Activated naive CD8-positive, alpha-beta T cell treated with anti-CD3 and anti-CD28 coated beads, Interleukin-2, amount 50 U/mL, for 24 hours (primary cell): ENCODE measurements at regions not wholly inside any gene's neighbourhood (a gene's known extent, or its start where the extent isn't known, plus 50 kb on each side); places are given as distances from the start of the nearest gene placed in this dataset.

Experiments used
- ATAC-seq: fragments of 150-1000 bp; cut with Tn5 transposase; one replicate; pipeline ENCODE4 v1.10.0; 2021
- DNase-seq: peaks from one replicate; pipeline ENCODE4 v3.0.0; 2021
- H3K27ac Mint-ChIP-seq: one replicate; pipeline ENCODE4 v1.8.0; 2021; ENCODE audit warnings: mild to moderate bottlenecking, mixed read lengths
- H3K27me3 Mint-ChIP-seq: one replicate; pipeline ENCODE4 v1.8.0; 2021; ENCODE audit warnings: mixed read lengths
- H3K36me3 Mint-ChIP-seq: one replicate; pipeline ENCODE4 v1.8.0; 2021; ENCODE audit warnings: low read depth, mixed read lengths
- H3K4me1 Mint-ChIP-seq: one replicate; pipeline ENCODE4 v1.8.0; 2021; ENCODE audit warnings: mixed read lengths
- H3K4me3 Mint-ChIP-seq: one replicate; pipeline ENCODE4 v1.8.0; 2021; ENCODE audit warnings: mild to moderate bottlenecking, moderate library complexity, mixed read lengths
- H3K9me3 Mint-ChIP-seq: one replicate; pipeline ENCODE4 v1.8.0; 2021; ENCODE audit warnings: mixed read lengths

GRCh38 chr4:110737931-110738330 lies 115.1 kb upstream of the PITX2 start:
- Mint-ChIP-seq H3K4me3 (no peak overlapping the region), H3K27ac (no peak overlapping the region), H3K4me1 (no peaks in the 10 kb centered on the region), H3K9me3 (peaks cover 6% of the 10 kb centered on the region), H3K27me3 (no peaks in the 10 kb centered on the region), H3K36me3 (no peaks in the 10 kb centered on the region)
- ATAC-seq (no peak), DNase-seq (no peak)

GRCh38 chr4:110742143-110742542 lies 119.3 kb upstream of the PITX2 start:
- Mint-ChIP-seq H3K4me3 (no peak overlapping the region), H3K36me3 (no peaks in the 10 kb centered on the region), H3K4me1 (no peaks in the 10 kb centered on the region), H3K27ac (no peak overlapping the region), H3K27me3 (no peaks in the 10 kb centered on the region), H3K9me3 (peaks cover 8% of the 10 kb centered on the region)
- DNase-seq, result no peak
- ATAC-seq, result no peak

- Mint-ChIP-seq H3K27me3 (no peaks in the 10 kb centered on the region), H3K36me3 (no peaks in the 10 kb centered on the region), H3K4me1 (no peaks in the 10 kb centered on the region), H3K27ac (no peak overlapping the region), H3K4me3 (no peak overlapping the region), H3K9me3 (peaks cover 4% of the 10 kb centered on the region)
- ATAC-seq (no peak), DNase-seq (no peak)
Measured at GRCh38 chr4:110748071-110748470, 125.2 kb upstream of the PITX2 start.

GRCh38 chr4:110751183-110751582 lies 128.3 kb upstream of the PITX2 start:
- no peaks in the 10 kb centered on the region for H3K4me1 Mint-ChIP-seq
- no peak for DNase-seq
- H3K4me3 Mint-ChIP-seq, result no peak overlapping the region
- no peaks in the 10 kb centered on the region for H3K36me3 Mint-ChIP-seq
- H3K27me3 Mint-ChIP-seq, result no peaks in the 10 kb centered on the region
- no peak overlapping the region for H3K27ac Mint-ChIP-seq
- no peaks in the 10 kb centered on the region for H3K9me3 Mint-ChIP-seq
- no peak for ATAC-seq

GRCh38 chr4:110751986-110752385 lies 129.1 kb upstream of the PITX2 start:
- H3K9me3 Mint-ChIP-seq, result peaks cover 4% of the 10 kb centered on the region
- DNase-seq (no peak), ATAC-seq (no peak)
- H3K4me1 Mint-ChIP-seq, result no peaks in the 10 kb centered on the region
- H3K4me3 Mint-ChIP-seq, result no peak overlapping the region
- no peaks in the 10 kb centered on the region for H3K27me3 Mint-ChIP-seq
- no peak overlapping the region for H3K27ac Mint-ChIP-seq
- H3K36me3 Mint-ChIP-seq, result no peaks in the 10 kb centered on the region

- H3K36me3 Mint-ChIP-seq, result no peaks in the 10 kb centered on the region
- no peaks in the 10 kb centered on the region for H3K4me1 Mint-ChIP-seq
- H3K9me3 Mint-ChIP-seq, result peaks cover 5% of the 10 kb centered on the region
- no peak for ATAC-seq
- no peak overlapping the region for H3K27ac Mint-ChIP-seq
- no peaks in the 10 kb centered on the region for H3K27me3 Mint-ChIP-seq
- no peak overlapping the region for H3K4me3 Mint-ChIP-seq
- DNase-seq, result no peak
Measured at GRCh38 chr4:110753466-110753865, 130.6 kb upstream of the PITX2 start.

- H3K4me3 Mint-ChIP-seq, result no peak overlapping the region
Measured at GRCh38 chr4:110754716-110755115, 131.8 kb upstream of the PITX2 start.

GRCh38 chr4:110769578-110769977 lies 146.7 kb upstream of the PITX2 start:
- DNase-seq (no peak), ATAC-seq (no peak)
- Mint-ChIP-seq H3K4me3 (no peak overlapping the region), H3K4me1 (no peaks in the 10 kb centered on the region), H3K36me3 (no peaks in the 10 kb centered on the region), H3K27ac (no peak overlapping the region), H3K27me3 (no peaks in the 10 kb centered on the region), H3K9me3 (peaks cover 20% of the 10 kb centered on the region)

More at GRCh38 chr4:110754716-110755115, 131.8 kb upstream of the PITX2 start:
- Mint-ChIP-seq H3K36me3 (no peaks in the 10 kb centered on the region), H3K27me3 (no peaks in the 10 kb centered on the region), H3K9me3 (peaks cover 5% of the 10 kb centered on the region), H3K27ac (no peak overlapping the region), H3K4me1 (no peaks in the 10 kb centered on the region)
- ATAC-seq (no peak), DNase-seq (no peak)

GRCh38 chr4:110770353-110770752 lies 147.5 kb upstream of the PITX2 start:
- H3K9me3 Mint-ChIP-seq, result peaks cover 20% of the 10 kb centered on the region
- no peaks in the 10 kb centered on the region for H3K36me3 Mint-ChIP-seq
- H3K27me3 Mint-ChIP-seq, result no peaks in the 10 kb centered on the region
- no peak overlapping the region for H3K27ac Mint-ChIP-seq
- H3K4me3 Mint-ChIP-seq, result no peak overlapping the region
- no peaks in the 10 kb centered on the region for H3K4me1 Mint-ChIP-seq
- no peak for ATAC-seq
- DNase-seq, result no peak

- H3K4me1 Mint-ChIP-seq, result no peaks in the 10 kb centered on the region
- no peak for DNase-seq
Measured at GRCh38 chr4:110778521-110778920, 155.6 kb upstream of the PITX2 start.

GRCh38 chr4:110780538-110780937 lies 157.7 kb upstream of the PITX2 start:
- Mint-ChIP-seq H3K4me3 (no peak overlapping the region), H3K27ac (no peak overlapping the region), H3K9me3 (no peaks in the 10 kb centered on the region), H3K27me3 (no peaks in the 10 kb centered on the region), H3K4me1 (no peaks in the 10 kb centered on the region), H3K36me3 (no peaks in the 10 kb centered on the region)
- DNase-seq (no peak), ATAC-seq (no peak)

More at GRCh38 chr4:110778521-110778920, 155.6 kb upstream of the PITX2 start:
- Mint-ChIP-seq H3K36me3 (no peaks in the 10 kb centered on the region), H3K27me3 (no peaks in the 10 kb centered on the region), H3K9me3 (no peaks in the 10 kb centered on the region), H3K4me3 (no peak overlapping the region), H3K27ac (no peak overlapping the region)
- ATAC-seq, result no peak

GRCh38 chr4:110781944-110782343 lies 159.1 kb upstream of the PITX2 start:
- no peak for DNase-seq
- no peaks in the 10 kb centered on the region for H3K4me1 Mint-ChIP-seq
- ATAC-seq, result no peak
- no peaks in the 10 kb centered on the region for H3K27me3 Mint-ChIP-seq
- no peak overlapping the region for H3K4me3 Mint-ChIP-seq
- no peak overlapping the region for H3K27ac Mint-ChIP-seq
- no peaks in the 10 kb centered on the region for H3K9me3 Mint-ChIP-seq
- H3K36me3 Mint-ChIP-seq, result no peaks in the 10 kb centered on the region

- no peaks in the 10 kb centered on the region for H3K36me3 Mint-ChIP-seq
- no peak for ATAC-seq
- H3K4me1 Mint-ChIP-seq, result no peaks in the 10 kb centered on the region
- DNase-seq, result no peak
- no peak overlapping the region for H3K27ac Mint-ChIP-seq
- H3K27me3 Mint-ChIP-seq, result peaks cover 3% of the 10 kb centered on the region
- no peaks in the 10 kb centered on the region for H3K9me3 Mint-ChIP-seq
- H3K4me3 Mint-ChIP-seq, result no peak overlapping the region
Measured at GRCh38 chr4:110787109-110787508, 164.2 kb upstream of the PITX2 start.

- no peaks in the 10 kb centered on the region for H3K4me1 Mint-ChIP-seq
- H3K4me3 Mint-ChIP-seq, result no peak overlapping the region
- H3K27ac Mint-ChIP-seq, result no peak overlapping the region
- no peak for ATAC-seq
- H3K9me3 Mint-ChIP-seq, result no peaks in the 10 kb centered on the region
- peaks cover 3% of the 10 kb centered on the region for H3K27me3 Mint-ChIP-seq
- no peak for DNase-seq
- no peaks in the 10 kb centered on the region for H3K36me3 Mint-ChIP-seq
Measured at GRCh38 chr4:110787707-110788106, 164.8 kb upstream of the PITX2 start.

- Mint-ChIP-seq H3K27ac (no peak overlapping the region), H3K4me3 (no peak overlapping the region), H3K9me3 (no peaks in the 10 kb centered on the region), H3K36me3 (no peaks in the 10 kb centered on the region), H3K4me1 (no peaks in the 10 kb centered on the region), H3K27me3 (peaks cover 3% of the 10 kb centered on the region)
- DNase-seq, result no peak
- ATAC-seq, result no peak
Measured at GRCh38 chr4:110788302-110788701, 165.4 kb upstream of the PITX2 start.

- Mint-ChIP-seq H3K27ac (no peak overlapping the region), H3K9me3 (no peaks in the 10 kb centered on the region), H3K4me3 (no peak overlapping the region), H3K36me3 (no peaks in the 10 kb centered on the region), H3K27me3 (peaks cover 3% of the 10 kb centered on the region), H3K4me1 (no peaks in the 10 kb centered on the region)
- DNase-seq (no peak), ATAC-seq (no peak)
Measured at GRCh38 chr4:110792036-110792435, 169.2 kb upstream of the PITX2 start.
